Colonic mucosa (tissue), 4 donors: ENCODE measurements at regions not wholly inside any gene's neighbourhood (a gene's known extent, or its start where the extent isn't known, plus 50 kb on each side); places are given as distances from the start of the nearest gene placed in this dataset.

Experiments
- DNase-seq: peaks from one replicate; pipeline ENCODE4 v3.0.0-alpha.2; 2020
- H3K27ac ChIP-seq: fragments of 200-600 bp; one replicate; pipeline ENCODE4 v1.8.0; 2021
- H3K27me3 ChIP-seq: fragments of 200-600 bp; one replicate; pipeline ENCODE4 v1.8.0; 2021
- H3K36me3 ChIP-seq: fragments of 200-600 bp; one replicate; pipeline ENCODE4 v1.8.0; 2021
- H3K4me1 ChIP-seq: fragments of 200-600 bp; one replicate; pipeline ENCODE4 v1.8.0; 2021; ENCODE audit warnings: mild to moderate bottlenecking
- H3K4me3 ChIP-seq: fragments of 200-600 bp; one replicate; pipeline ENCODE4 v1.8.0; 2021
- H3K9ac ChIP-seq, 2 donors: one replicate each; pipeline ENCODE4 v1.7.0; 2013; ENCODE audit warnings: control low read depth in 2 of 2, low read depth in 2 of 2, low read length in 2 of 2
- H3K9me3 ChIP-seq: fragments of 200-600 bp; one replicate; pipeline ENCODE4 v1.8.0; 2021
- CTCF ChIP-seq: fragments of 200-600 bp; IDR thresholded peaks from one replicate; pipeline ENCODE4 v1.8.0; 2022; ENCODE audit warnings: antibody characterized with exemption, mild to moderate bottlenecking
- intact Hi-C: fragments of 100-400 bp; cut with DNase I; formaldehyde crosslinking; loops from one replicate; pipeline ENCODE4 v1.14.1; 2022
- donor health status: healthy.
- donor health status: DM: no; HTN: no; CAD: no.
- donor health status: DM: no; HTN: no; CAD: no.

- intact Hi-C loops: no loop called here
- TF ChIP-seq CTCF: no peak
- DNase-seq: peak; percentile 52
- H3K9ac ChIP-seq: no peak overlapping the region
- H3K27ac ChIP-seq: no peak overlapping the region
- H3K27me3 ChIP-seq: no peaks in the 10 kb centered on the region
- H3K9me3 ChIP-seq: no peaks in the 10 kb centered on the region
- no peaks in the 10 kb centered on the region for H3K4me1 ChIP-seq
- H3K4me3 ChIP-seq: no peak overlapping the region
- H3K36me3 ChIP-seq: no peaks in the 10 kb centered on the region
Observed at GRCh38 chr1:229070168-229070567, 200.7 kb upstream of the RAB4A start.

- intact Hi-C loops: no loop called here
- H3K36me3 ChIP-seq: no peaks in the 10 kb centered on the region
- no peak for DNase-seq
- H3K9me3 ChIP-seq: no peaks in the 10 kb centered on the region
- no peak overlapping the region for H3K27ac ChIP-seq
- no peak for TF ChIP-seq CTCF
- no peaks in the 10 kb centered on the region for H3K4me1 ChIP-seq
- no peak overlapping the region for H3K9ac ChIP-seq
- H3K4me3 ChIP-seq: no peak overlapping the region
- no peaks in the 10 kb centered on the region for H3K27me3 ChIP-seq
Observed at GRCh38 chr1:229073251-229073650, 197.7 kb upstream of the RAB4A start.

GRCh38 chr1:229075217-229075616, 195.7 kb upstream of the RAB4A start:
- intact Hi-C loops: no loop called here
- Histone ChIP-seq H3K9ac (no peak overlapping the region), H3K4me1 (no peaks in the 10 kb centered on the region), H3K27ac (no peak overlapping the region), H3K27me3 (no peaks in the 10 kb centered on the region), H3K36me3 (no peaks in the 10 kb centered on the region), H3K4me3 (no peak overlapping the region), H3K9me3 (no peaks in the 10 kb centered on the region)
- DNase-seq: no peak
- no peak for TF ChIP-seq CTCF

GRCh38 chr1:229075716-229076115, 195.2 kb upstream of the RAB4A start:
- DNase-seq: no peak
- intact Hi-C loops: no loop called here
- Histone ChIP-seq H3K27me3 (no peaks in the 10 kb centered on the region), H3K27ac (no peak overlapping the region), H3K36me3 (no peaks in the 10 kb centered on the region), H3K4me1 (no peaks in the 10 kb centered on the region), H3K4me3 (no peak overlapping the region), H3K9me3 (no peaks in the 10 kb centered on the region), H3K9ac (no peak overlapping the region)
- no peak for TF ChIP-seq CTCF

- H3K4me1 ChIP-seq: no peaks in the 10 kb centered on the region
- H3K9ac ChIP-seq: no peak overlapping the region
- no peaks in the 10 kb centered on the region for H3K27me3 ChIP-seq
- TF ChIP-seq CTCF: no peak
- no peak overlapping the region for H3K4me3 ChIP-seq
- H3K9me3 ChIP-seq: no peaks in the 10 kb centered on the region
- intact Hi-C loops: no loop called here
- DNase-seq: no peak
- no peak overlapping the region for H3K27ac ChIP-seq
- H3K36me3 ChIP-seq: no peaks in the 10 kb centered on the region
Observed at GRCh38 chr1:229076195-229076594, 194.7 kb upstream of the RAB4A start.

- Histone ChIP-seq H3K27me3 (no peaks in the 10 kb centered on the region), H3K9ac (no peak overlapping the region), H3K9me3 (no peaks in the 10 kb centered on the region), H3K4me3 (no peak overlapping the region), H3K4me1 (no peaks in the 10 kb centered on the region), H3K36me3 (no peaks in the 10 kb centered on the region), H3K27ac (no peak overlapping the region)
- intact Hi-C loops: no loop called here
- no peak for TF ChIP-seq CTCF
- peak; percentile 1 for DNase-seq
Observed at GRCh38 chr1:229079016-229079595, 191.8 kb upstream of the RAB4A start.
